Esophagus squamous epithelium (tissue), 4 donors: ENCODE measurements at regions not wholly inside any gene's neighbourhood (a gene's known extent, or its start where the extent isn't known, plus 50 kb on each side); places are given as distances from the start of the nearest gene placed in this dataset.

ENCODE experiments used
- POLR2A ChIP-seq, 4 donors: fragments of 450-650 bp; IDR thresholded peaks; one replicate each; pipeline ENCODE4 v1.6.1; 2017; ENCODE audit warnings: antibody characterized with exemption in 4 of 4, mild to moderate bottlenecking in 4 of 4, moderate library complexity in 3 of 4
- TF ChIP-seq, protein P1 (sequence below), 6 experiments: fragments of 450-650 bp in 4 of 6; fragments of 200-600 bp in 2 of 6; sonication (generic) in 2 of 6; IDR thresholded peaks; one replicate each; pipeline ENCODE4 v1.5.1; 2016 to 2019; ENCODE audit warnings: antibody characterized with exemption in 6 of 6, mild to moderate bottlenecking in 4 of 6, moderate library complexity in 4 of 6

DNA sequence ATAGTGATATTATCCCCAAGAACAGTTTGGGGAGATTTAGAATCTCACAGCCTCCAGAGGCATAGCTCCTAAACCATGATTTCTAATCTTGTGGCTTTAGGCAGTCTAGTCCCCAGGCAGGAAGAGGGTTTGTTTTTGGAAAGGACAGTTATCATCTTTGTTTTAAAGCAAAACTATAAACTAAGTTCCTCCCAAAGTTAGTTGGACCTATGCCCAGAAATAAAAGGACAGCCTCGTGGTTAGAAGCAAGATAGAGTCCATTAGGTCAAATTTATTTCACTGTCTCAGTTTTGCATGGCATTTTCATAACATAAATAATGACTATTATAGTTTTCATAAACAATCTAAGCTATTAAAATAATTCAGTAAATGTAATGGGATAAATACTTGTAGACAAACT, 120.5 kb downstream of the MAGEC2 start:
- TF ChIP-seq, protein P1, sequence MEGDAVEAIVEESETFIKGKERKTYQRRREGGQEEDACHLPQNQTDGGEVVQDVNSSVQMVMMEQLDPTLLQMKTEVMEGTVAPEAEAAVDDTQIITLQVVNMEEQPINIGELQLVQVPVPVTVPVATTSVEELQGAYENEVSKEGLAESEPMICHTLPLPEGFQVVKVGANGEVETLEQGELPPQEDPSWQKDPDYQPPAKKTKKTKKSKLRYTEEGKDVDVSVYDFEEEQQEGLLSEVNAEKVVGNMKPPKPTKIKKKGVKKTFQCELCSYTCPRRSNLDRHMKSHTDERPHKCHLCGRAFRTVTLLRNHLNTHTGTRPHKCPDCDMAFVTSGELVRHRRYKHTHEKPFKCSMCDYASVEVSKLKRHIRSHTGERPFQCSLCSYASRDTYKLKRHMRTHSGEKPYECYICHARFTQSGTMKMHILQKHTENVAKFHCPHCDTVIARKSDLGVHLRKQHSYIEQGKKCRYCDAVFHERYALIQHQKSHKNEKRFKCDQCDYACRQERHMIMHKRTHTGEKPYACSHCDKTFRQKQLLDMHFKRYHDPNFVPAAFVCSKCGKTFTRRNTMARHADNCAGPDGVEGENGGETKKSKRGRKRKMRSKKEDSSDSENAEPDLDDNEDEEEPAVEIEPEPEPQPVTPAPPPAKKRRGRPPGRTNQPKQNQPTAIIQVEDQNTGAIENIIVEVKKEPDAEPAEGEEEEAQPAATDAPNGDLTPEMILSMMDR (IDR thresholded peaks at IDR 0.05): no peak
- no peak for TF ChIP-seq POLR2A (IDR thresholded peaks at IDR 0.05)
